Uterus (tissue), 3 donors: ENCODE measurements at regions not wholly inside any gene's neighbourhood (a gene's known extent, or its start where the extent isn't known, plus 50 kb on each side); places are given as distances from the start of the nearest gene placed in this dataset.

Experiments used
- DNase-seq, 2 donors: peaks; one replicate each; pipeline ENCODE4 v3.0.0-alpha.2; 2019 to 2020
- H3K27ac ChIP-seq, 2 donors: fragments of 200-600 bp; sonication (generic); 1 replicate in 1 of 2; 2 replicates in 1 of 2; pipeline ENCODE4 v1.5.1; 2016 to 2018
- H3K27me3 ChIP-seq, 2 donors: fragments of 200-600 bp; sonication (generic); one replicate each; pipeline ENCODE4 v1.5.1; 2018 to 2019; ENCODE audit warnings: control low read depth in 1 of 2
- H3K36me3 ChIP-seq, 2 donors: fragments of 200-600 bp; sonication (generic); one replicate each; pipeline ENCODE4 v1.5.1; 2019; ENCODE audit warnings: control low read depth in 1 of 2
- H3K4me1 ChIP-seq, 2 donors: fragments of 200-600 bp; sonication (generic); one replicate each; pipeline ENCODE4 v1.5.1; 2018 to 2019; ENCODE audit warnings: control low read depth in 1 of 2
- H3K4me3 ChIP-seq, 2 donors: fragments of 200-600 bp; sonication (generic); 1 replicate in 1 of 2; 2 replicates in 1 of 2; pipeline ENCODE4 v1.5.1; 2018 to 2019; ENCODE audit warnings: mild to moderate bottlenecking in 1 of 2
- H3K9me3 ChIP-seq, 2 donors: fragments of 200-600 bp; sonication (generic); one replicate each; pipeline ENCODE4 v1.5.1; 2019; ENCODE audit warnings: control low read depth in 1 of 2
- CTCF ChIP-seq, 4 experiments: fragments of 200-600 bp in 2 of 4; fragments of 450-650 bp in 2 of 4; sonication (generic) in 2 of 4; IDR thresholded peaks; one replicate each; pipeline ENCODE4 v1.5.1; 2016 to 2019; ENCODE audit warnings: antibody characterized with exemption in 4 of 4, mild to moderate bottlenecking in 2 of 4, moderate library complexity in 1 of 4
- POLR2A ChIP-seq, 2 donors: fragments of 450-650 bp; IDR thresholded peaks; one replicate each; pipeline ENCODE4 v1.6.1; 2016; ENCODE audit warnings: antibody characterized with exemption in 2 of 2, mild to moderate bottlenecking in 1 of 2, moderate library complexity in 1 of 2
- intact Hi-C: fragments of 100-400 bp; cut with DNase I; formaldehyde crosslinking; loops from one replicate; pipeline ENCODE4 v1.15.1; 2023; ENCODE audit warnings: low total_unique reads
- donor health status: DM: yes; HTN: yes; CAD: no.

DNA sequence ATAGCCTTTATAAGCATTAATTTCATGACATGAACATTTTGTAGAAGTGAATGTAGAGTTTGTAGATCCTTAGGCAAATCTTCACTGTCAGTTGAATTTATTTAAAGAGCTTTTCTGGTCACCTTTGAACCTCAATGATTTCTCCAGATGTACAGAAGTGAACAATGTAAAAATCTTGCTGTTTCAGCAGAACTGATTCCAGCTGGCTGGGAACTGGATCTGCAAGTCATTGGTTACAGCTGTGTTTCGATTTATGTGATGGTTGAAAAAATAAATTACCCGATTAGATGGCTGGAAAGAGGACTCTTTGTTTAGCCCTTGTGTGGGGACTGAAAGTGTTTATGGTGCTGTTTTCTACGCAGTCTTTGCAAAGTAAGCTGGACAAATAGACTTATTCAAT is 849.8 kb downstream of the USP25 start:
- Histone ChIP-seq H3K4me1 (no peaks in the 10 kb centered on the region), H3K27me3 (no peaks in the 10 kb centered on the region), H3K36me3 (no peaks in the 10 kb centered on the region), H3K9me3 (no peaks in the 10 kb centered on the region), H3K4me3 (no peak overlapping the region), H3K27ac (peak overlapping the region; percentile 40 to 68)
- intact Hi-C loops, result no loop called here
- DNase-seq, result no peak
- no peak for TF ChIP-seq POLR2A (IDR thresholded peaks at IDR 0.05)
- TF ChIP-seq CTCF (IDR thresholded peaks at IDR 0.05), result no peak

- no peaks in the 10 kb centered on the region for H3K36me3 ChIP-seq
- intact Hi-C loops, result no loop called here
- no peaks in the 10 kb centered on the region for H3K4me1 ChIP-seq
- DNase-seq, result no peak
- no peak overlapping the region for H3K4me3 ChIP-seq
- no peaks in the 10 kb centered on the region for H3K9me3 ChIP-seq
- no peaks in the 10 kb centered on the region for H3K27me3 ChIP-seq
- no peak for TF ChIP-seq CTCF (IDR thresholded peaks at IDR 0.05)
- no peak for TF ChIP-seq POLR2A (IDR thresholded peaks at IDR 0.05)
- peak overlapping the region; percentile 40 to 68 for H3K27ac ChIP-seq
Measured at GRCh38 chr21:16580661-16581060, 850.9 kb downstream of the USP25 start.

GRCh38 chr21:16583556-16583955 is 853.8 kb downstream of the USP25 start:
- intact Hi-C loops, result no loop called here

GRCh38 chr21:16584756-16585155 is 855.0 kb downstream of the USP25 start:
- no peak for TF ChIP-seq POLR2A (IDR thresholded peaks at IDR 0.05)
- no peak for TF ChIP-seq CTCF (IDR thresholded peaks at IDR 0.05)

More at GRCh38 chr21:16583556-16583955, 853.8 kb downstream of the USP25 start:
- TF ChIP-seq POLR2A (IDR thresholded peaks at IDR 0.05) (no peak), CTCF (IDR thresholded peaks at IDR 0.05) (no peak)
- no peaks in the 10 kb centered on the region for H3K27me3 ChIP-seq
- no peaks in the 10 kb centered on the region for H3K4me1 ChIP-seq
- no peaks in the 10 kb centered on the region for H3K9me3 ChIP-seq
- H3K27ac ChIP-seq, result peak overlapping the region; percentile 36 to 85
- H3K36me3 ChIP-seq, result no peaks in the 10 kb centered on the region
- no peak for DNase-seq
- H3K4me3 ChIP-seq, result no peak overlapping the region

GRCh38 chr21:16585896-16586295 is 856.1 kb downstream of the USP25 start:
- no peak for DNase-seq
- peak overlapping the region; percentile 85 to 88 for H3K27ac ChIP-seq
- no peaks in the 10 kb centered on the region for H3K9me3 ChIP-seq
- H3K27me3 ChIP-seq, result no peaks in the 10 kb centered on the region
- no peaks in the 10 kb centered on the region for H3K36me3 ChIP-seq
- H3K4me3 ChIP-seq, result no peak overlapping the region
- no peak for TF ChIP-seq POLR2A (IDR thresholded peaks at IDR 0.05)
- TF ChIP-seq CTCF (IDR thresholded peaks at IDR 0.05), result no peak
- H3K4me1 ChIP-seq, result no peaks in the 10 kb centered on the region
- intact Hi-C loops, result no loop called here

More at GRCh38 chr21:16584756-16585155, 855.0 kb downstream of the USP25 start:
- no peaks in the 10 kb centered on the region for H3K4me1 ChIP-seq
- intact Hi-C loops, result no loop called here
- H3K9me3 ChIP-seq, result no peaks in the 10 kb centered on the region
- H3K36me3 ChIP-seq, result no peaks in the 10 kb centered on the region
- no peak overlapping the region for H3K4me3 ChIP-seq
- H3K27ac ChIP-seq, result peak overlapping the region; percentile 36 to 85
- no peak for DNase-seq
- H3K27me3 ChIP-seq, result no peaks in the 10 kb centered on the region
